IPS-18a (cell line): ENCODE measurements at regions not wholly inside any gene's neighbourhood (a gene's known extent, or its start where the extent isn't known, plus 50 kb on each side); places are given as distances from the start of the nearest gene placed in this dataset.

Experiments used
- H3K27ac ChIP-seq: one replicate; pipeline ENCODE4 v1.5.1; 2013; ENCODE audit warnings: low read length
- H3K27me3 ChIP-seq: one replicate; pipeline ENCODE4 v1.6.1; 2013; ENCODE audit warnings: mild to moderate bottlenecking, low read length; ENCODE audit not compliant: control insufficient read depth, insufficient read depth
- H3K36me3 ChIP-seq: one replicate; pipeline ENCODE4 v1.6.1; 2013; ENCODE audit warnings: low read depth, low read length; ENCODE audit not compliant: control insufficient read depth
- H3K4me1 ChIP-seq: one replicate; pipeline ENCODE4 v1.6.1; 2013; ENCODE audit warnings: low read depth, low read length; ENCODE audit not compliant: control insufficient read depth
- H3K4me3 ChIP-seq: one replicate; pipeline ENCODE4 v1.5.1; 2013; ENCODE audit warnings: low read length
- H3K9ac ChIP-seq: one replicate; pipeline ENCODE4 v1.6.1; 2013; ENCODE audit warnings: mild to moderate bottlenecking, low read length, moderate library complexity
- H3K9me3 ChIP-seq: one replicate; pipeline ENCODE4 v1.6.1; 2013; ENCODE audit warnings: low read depth, low read length; ENCODE audit not compliant: control insufficient read depth

DNA sequence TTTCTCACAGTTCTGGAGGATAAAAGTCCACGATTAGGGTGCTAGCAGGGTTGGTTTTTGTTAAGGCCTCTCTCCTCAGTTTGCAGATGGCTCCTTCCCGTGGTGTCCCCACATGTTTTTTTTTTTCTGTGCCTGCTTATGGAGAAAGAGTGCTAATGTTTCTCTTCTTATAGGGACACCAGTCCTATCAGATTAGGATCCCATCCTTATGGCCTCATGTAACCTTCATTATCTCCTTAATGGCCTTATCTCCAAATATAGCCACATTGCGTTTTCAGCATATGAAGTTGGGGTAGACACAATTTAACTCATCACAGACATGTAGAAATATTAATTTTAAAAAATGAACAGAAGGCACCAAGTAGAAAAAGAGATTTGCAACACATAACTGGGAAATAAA is 755.7 kb upstream of the CELF4 start:
- no peaks in the 10 kb centered on the region for H3K9me3 ChIP-seq
- H3K36me3 ChIP-seq: no peaks in the 10 kb centered on the region
- H3K4me3 ChIP-seq: no peak overlapping the region
- no peaks in the 10 kb centered on the region for H3K27me3 ChIP-seq
- no peak overlapping the region for H3K27ac ChIP-seq
- H3K9ac ChIP-seq: no peak overlapping the region
- no peaks in the 10 kb centered on the region for H3K4me1 ChIP-seq

DNA sequence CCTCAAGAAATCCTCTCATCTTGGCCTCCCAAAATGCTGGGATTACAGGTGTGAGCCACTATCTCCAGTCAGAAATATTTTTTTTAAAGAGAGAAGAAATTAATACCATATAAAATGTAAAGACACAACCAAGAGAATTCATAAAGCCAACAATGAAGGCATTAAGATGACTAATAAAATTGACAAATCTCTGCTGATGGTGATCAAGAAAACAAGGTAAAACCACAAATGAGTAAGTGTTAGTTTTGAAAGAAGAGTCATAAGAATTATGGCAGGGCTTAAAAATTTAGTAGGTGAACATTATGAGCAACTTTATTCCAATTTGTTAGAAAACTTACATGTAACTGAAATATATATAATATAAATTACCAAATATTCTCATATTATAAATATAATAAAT is 752.8 kb upstream of the CELF4 start:
- Histone ChIP-seq H3K27me3 (no peaks in the 10 kb centered on the region), H3K9me3 (no peaks in the 10 kb centered on the region), H3K27ac (no peak overlapping the region), H3K4me1 (no peaks in the 10 kb centered on the region), H3K36me3 (no peaks in the 10 kb centered on the region), H3K9ac (no peak overlapping the region), H3K4me3 (no peak overlapping the region)

DNA sequence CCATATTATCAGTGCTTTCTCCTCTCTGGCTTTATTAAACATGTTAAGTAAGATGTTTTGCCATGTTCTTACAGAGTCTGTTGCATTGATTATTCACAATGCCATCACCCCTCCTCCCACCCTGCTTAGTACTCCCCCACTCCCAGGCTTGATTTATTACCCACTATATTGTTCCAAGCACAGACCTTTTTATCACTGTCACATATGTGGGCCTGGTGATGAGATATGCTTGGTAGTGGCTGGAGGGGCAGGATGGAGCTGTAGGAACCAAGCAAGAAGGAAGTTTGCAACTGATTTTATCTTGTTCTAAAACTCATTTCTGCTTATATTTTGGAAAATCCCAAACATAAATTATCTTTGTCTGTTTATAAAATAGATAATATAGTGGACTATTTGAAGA is 748.2 kb upstream of the CELF4 start:
- Histone ChIP-seq H3K27me3 (no peaks in the 10 kb centered on the region), H3K27ac (no peak overlapping the region), H3K4me1 (no peaks in the 10 kb centered on the region), H3K36me3 (no peaks in the 10 kb centered on the region), H3K4me3 (no peak overlapping the region), H3K9ac (no peak overlapping the region), H3K9me3 (no peaks in the 10 kb centered on the region)

DNA sequence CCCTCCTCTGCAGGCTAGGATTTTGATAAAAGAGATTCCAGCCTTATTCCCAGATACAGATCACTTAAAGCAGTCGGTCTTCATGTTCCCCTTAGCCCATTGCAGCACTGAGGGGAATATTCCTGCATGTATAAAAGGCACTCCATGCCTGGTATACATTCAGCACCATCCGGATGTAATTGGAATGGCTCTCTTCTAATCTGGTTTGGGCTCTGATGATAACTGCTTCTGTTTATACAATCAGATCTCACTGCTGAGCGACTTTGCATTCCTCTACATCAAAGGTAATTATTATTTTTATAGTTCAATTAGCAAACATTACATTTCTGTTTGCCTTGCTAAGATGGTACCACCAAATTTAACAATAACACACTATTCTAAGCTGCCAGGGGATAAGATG is 746.9 kb upstream of the CELF4 start:
- Histone ChIP-seq H3K4me3 (no peak overlapping the region), H3K27me3 (no peaks in the 10 kb centered on the region), H3K27ac (no peak overlapping the region), H3K4me1 (no peaks in the 10 kb centered on the region), H3K36me3 (no peaks in the 10 kb centered on the region), H3K9me3 (no peaks in the 10 kb centered on the region), H3K9ac (no peak overlapping the region)

DNA sequence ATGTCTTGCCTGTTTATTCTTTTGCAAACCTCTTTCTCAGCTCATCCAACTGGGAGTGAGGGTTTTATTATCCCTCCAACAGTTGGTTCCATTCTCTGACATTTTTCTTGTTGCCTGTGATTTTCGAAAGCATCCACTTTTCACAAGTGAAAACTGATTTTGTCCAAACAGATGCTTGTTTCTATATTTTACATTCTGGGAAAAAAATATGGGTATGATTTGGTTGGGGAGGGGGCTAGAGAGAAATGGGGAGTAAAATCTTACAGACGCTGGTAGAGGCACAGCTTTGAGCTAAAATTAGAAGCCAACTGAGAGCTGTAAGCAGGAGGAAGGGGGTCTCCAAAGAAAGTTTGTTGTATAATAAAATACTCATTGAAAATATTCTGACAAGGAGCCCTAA is 745.3 kb upstream of the CELF4 start:
- Histone ChIP-seq H3K9ac (no peak overlapping the region), H3K4me1 (no peaks in the 10 kb centered on the region), H3K36me3 (no peaks in the 10 kb centered on the region), H3K27me3 (no peaks in the 10 kb centered on the region), H3K4me3 (no peak overlapping the region), H3K27ac (no peak overlapping the region), H3K9me3 (no peaks in the 10 kb centered on the region)

DNA sequence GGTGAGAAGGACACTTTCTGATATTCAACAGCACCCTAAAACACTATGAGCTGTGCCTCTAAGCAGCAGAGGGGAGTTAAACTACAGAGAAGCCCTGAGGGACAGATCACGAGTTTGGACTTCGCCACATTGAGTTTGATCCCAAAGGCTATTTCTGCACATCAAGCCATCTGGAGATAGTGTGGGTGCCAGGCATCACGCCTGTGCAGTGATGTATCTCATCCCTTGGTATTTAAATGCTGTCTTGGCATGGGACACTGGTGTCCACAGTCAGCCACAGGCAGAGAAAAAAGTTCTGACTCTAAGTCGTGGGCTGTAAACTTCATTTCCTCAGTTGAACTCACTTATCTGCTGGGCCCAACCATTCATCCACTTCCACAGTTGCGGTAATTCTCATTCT is 742.3 kb upstream of the CELF4 start:
- H3K27me3 ChIP-seq: no peaks in the 10 kb centered on the region
- H3K9ac ChIP-seq: no peak overlapping the region
- no peak overlapping the region for H3K4me3 ChIP-seq
- H3K4me1 ChIP-seq: no peaks in the 10 kb centered on the region
- no peaks in the 10 kb centered on the region for H3K9me3 ChIP-seq
- H3K27ac ChIP-seq: no peak overlapping the region
- no peaks in the 10 kb centered on the region for H3K36me3 ChIP-seq

DNA sequence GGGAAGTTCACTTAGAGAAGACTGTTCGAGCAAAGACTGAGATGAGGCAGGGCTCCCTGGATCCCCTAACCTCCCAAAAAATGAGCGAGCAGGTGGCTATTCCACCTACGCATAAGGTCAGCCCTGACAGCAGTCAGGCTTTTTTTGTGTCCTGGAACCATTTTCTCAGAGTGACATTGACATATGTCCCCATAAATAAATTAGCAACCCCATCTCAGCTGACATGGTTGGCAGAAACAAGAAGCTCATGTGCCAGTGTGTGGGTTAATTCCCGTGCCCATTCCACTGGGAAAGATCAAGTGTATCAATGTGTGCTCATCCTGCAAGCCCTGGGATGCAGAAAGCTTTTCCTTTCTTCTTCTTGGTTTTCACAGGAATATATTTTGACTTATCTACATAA is 740.4 kb upstream of the CELF4 start:
- H3K9me3 ChIP-seq: no peaks in the 10 kb centered on the region
- H3K36me3 ChIP-seq: no peaks in the 10 kb centered on the region
- H3K27me3 ChIP-seq: no peaks in the 10 kb centered on the region
- H3K4me1 ChIP-seq: no peaks in the 10 kb centered on the region
- H3K4me3 ChIP-seq: no peak overlapping the region
- no peak overlapping the region for H3K27ac ChIP-seq
- no peak overlapping the region for H3K9ac ChIP-seq

DNA sequence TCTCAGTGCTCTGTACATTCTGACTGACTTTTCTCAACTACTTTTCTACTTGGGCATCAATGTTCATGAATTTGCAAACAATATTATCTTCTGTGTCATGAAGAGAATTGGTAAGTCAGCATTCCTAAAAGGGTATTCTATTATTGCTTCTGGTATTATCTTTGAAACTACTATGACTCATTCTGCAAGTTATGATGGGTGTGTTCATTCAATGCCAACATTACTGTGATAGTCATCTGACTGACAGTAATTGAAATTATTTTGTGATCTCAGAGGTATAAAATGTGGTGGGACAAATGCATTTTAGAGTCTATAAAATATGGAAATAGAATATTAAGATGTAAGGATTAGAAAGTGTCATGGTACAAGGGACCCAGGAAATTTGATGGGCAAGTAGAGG is 736.0 kb upstream of the CELF4 start:
- Histone ChIP-seq H3K9me3 (no peaks in the 10 kb centered on the region), H3K27me3 (no peaks in the 10 kb centered on the region), H3K4me3 (no peak overlapping the region), H3K9ac (no peak overlapping the region), H3K36me3 (no peaks in the 10 kb centered on the region), H3K27ac (no peak overlapping the region), H3K4me1 (no peaks in the 10 kb centered on the region)

DNA sequence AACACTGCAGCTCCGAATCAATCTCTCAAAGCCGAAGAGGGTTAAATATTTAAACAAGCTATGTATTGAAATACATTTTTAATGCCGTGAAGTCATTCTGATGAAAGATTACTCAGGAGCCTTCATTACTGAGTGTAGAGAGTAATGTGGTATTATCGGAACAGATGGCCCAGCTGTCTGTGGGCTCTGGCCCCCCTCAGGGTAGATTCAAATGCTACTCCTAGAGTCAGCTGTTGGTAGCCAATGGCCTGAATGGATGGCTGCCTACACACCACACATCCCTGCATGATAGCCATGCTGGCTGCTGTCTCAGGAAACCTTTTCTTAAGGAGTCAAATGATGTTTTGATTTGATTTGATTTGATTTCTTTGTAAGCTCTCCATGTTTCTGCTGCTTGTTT is 732.3 kb upstream of the CELF4 start:
- no peaks in the 10 kb centered on the region for H3K27me3 ChIP-seq
- H3K27ac ChIP-seq: no peak overlapping the region
- H3K36me3 ChIP-seq: no peaks in the 10 kb centered on the region
- H3K4me3 ChIP-seq: no peak overlapping the region
- no peaks in the 10 kb centered on the region for H3K9me3 ChIP-seq
- no peak overlapping the region for H3K9ac ChIP-seq
- H3K4me1 ChIP-seq: no peaks in the 10 kb centered on the region

DNA sequence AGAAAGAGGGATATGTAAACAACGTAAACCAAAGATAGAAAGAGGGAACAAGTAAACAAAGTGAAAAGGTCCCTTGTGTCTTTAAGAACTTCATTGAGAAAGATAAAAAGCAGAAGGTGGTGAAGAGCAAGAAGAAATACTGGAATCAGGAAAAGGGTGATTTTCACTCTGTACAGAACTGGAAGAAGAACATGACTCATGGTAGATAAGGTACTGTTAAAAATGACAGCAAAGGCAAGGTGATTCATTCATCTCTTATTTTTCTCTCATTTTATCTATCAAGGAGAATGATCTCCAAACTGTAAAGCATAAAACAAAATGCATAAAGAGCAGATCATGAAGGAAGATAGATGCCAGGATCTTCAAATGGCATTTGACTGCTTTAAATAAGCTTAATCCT is 724.6 kb upstream of the CELF4 start:
- Histone ChIP-seq H3K4me1 (no peaks in the 10 kb centered on the region), H3K27me3 (no peaks in the 10 kb centered on the region), H3K9me3 (no peaks in the 10 kb centered on the region), H3K9ac (no peak overlapping the region), H3K27ac (no peak overlapping the region), H3K36me3 (no peaks in the 10 kb centered on the region), H3K4me3 (no peak overlapping the region)

DNA sequence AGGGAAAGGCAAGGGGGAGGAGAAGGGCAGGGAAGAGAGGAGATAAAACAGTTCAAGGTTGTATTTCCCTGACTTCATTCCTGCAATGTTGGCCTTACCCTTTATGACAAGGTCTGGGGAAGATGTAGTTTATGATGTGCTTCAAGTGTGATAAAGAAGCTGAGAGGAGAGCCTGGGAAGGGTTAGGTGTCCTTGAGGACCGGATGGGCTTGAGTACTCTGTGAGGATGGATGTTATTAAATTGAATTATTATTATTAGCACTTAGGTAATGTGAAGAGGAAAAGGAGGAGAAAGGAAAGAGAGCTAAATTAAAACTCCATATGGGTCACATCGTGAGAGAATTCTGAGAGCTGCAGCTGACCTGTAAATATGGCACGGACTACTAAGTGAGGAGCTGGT is 719.4 kb upstream of the CELF4 start:
- Histone ChIP-seq H3K4me3 (no peak overlapping the region), H3K4me1 (no peaks in the 10 kb centered on the region), H3K27me3 (no peaks in the 10 kb centered on the region), H3K36me3 (no peaks in the 10 kb centered on the region), H3K9ac (no peak overlapping the region), H3K9me3 (no peaks in the 10 kb centered on the region), H3K27ac (no peak overlapping the region)

DNA sequence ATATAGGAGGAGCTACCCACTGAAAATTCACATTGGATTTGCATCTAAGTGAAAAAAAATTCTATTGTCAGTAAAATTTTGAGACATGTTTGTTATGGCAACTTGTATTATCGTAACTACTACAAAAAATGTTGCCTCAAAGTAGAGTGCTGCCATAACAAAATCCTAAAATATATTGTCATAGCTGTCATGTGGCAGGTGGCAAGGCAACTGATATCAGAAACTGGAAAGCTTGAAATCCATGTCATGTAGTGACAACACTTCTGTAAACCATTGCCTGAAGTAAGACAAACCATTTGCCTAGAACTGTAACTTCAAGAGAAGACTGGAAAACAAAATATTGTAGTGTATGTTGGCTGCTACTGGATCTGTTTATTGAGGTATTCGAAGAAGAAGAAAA is 697.5 kb upstream of the CELF4 start:
- no peaks in the 10 kb centered on the region for H3K27me3 ChIP-seq
- H3K4me1 ChIP-seq: no peaks in the 10 kb centered on the region

DNA sequence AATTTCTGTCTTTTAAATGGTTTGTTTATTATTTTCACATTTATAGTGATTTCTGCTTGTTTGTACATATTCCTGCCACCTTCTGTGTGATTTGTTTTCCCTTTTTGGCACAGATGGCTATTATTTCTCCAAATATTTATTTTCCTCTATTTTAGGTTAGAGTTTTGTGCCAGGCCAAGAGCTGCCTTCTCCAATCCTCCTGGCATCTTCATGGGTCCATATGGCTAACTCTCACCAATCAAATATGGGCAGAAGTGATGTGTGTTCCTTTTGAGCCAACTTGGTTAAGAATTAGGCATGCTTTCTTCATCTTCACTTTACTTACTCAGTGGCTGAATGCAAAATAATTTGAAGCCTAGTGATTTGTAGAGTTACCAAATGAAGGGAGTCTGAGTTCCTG is 697.1 kb upstream of the CELF4 start:
- no peak overlapping the region for H3K27ac ChIP-seq
- H3K4me1 ChIP-seq: no peaks in the 10 kb centered on the region
- H3K4me3 ChIP-seq: no peak overlapping the region
- H3K27me3 ChIP-seq: no peaks in the 10 kb centered on the region
- no peak overlapping the region for H3K9ac ChIP-seq
- no peaks in the 10 kb centered on the region for H3K36me3 ChIP-seq
- H3K9me3 ChIP-seq: no peaks in the 10 kb centered on the region

More for the DNA sequence above, 697.5 kb upstream of the CELF4 start:
- H3K27ac ChIP-seq: no peak overlapping the region
- H3K36me3 ChIP-seq: no peaks in the 10 kb centered on the region
- H3K4me3 ChIP-seq: no peak overlapping the region
- H3K9ac ChIP-seq: no peak overlapping the region
- H3K9me3 ChIP-seq: no peaks in the 10 kb centered on the region
